ENCODE measurements at regions not wholly inside any gene's neighbourhood (a gene's known extent, or its start where the extent isn't known, plus 50 kb on each side); places are given as distances from the start of the nearest gene placed in this dataset.

DNA sequence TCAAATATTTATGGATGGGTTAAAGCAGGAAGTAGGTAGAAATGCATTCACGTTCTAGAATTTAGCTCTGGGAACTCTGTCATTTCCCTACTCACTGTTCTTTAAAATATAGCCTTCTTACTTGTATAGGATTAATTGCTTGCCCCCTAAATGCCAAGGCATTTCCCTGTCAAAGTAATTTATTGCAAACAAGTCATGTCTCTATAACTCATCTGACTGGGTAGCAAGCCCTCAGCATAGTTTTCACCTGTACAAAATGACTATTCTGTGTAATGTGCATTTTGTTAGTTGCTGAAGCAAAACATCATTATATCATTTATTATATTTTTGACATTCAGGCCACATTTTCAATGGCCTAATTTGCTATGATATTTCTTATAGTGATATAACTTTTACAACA lies 1308.2 kb upstream of the EPHA6 start:
- H3K9ac ChIP-seq (ENCODE audit: low read length) = no peak overlapping the region
- no peak overlapping the region for H3K23ac ChIP-seq (ENCODE audit: low read length in 2 of 2)
- H4K8ac ChIP-seq (ENCODE audit: low read length) = no peak overlapping the region
- H3K9me3 ChIP-seq (ENCODE audit: control insufficient read depth, low read length) = no peaks in the 10 kb centered on the region
- no peaks in the 10 kb centered on the region for H3K4me1 ChIP-seq (ENCODE audit: control insufficient read depth, insufficient read depth, low read depth, low read length)
- H3K27ac ChIP-seq (ENCODE audit: low read length, poor library complexity, severe bottlenecking) = no peak overlapping the region
- H3K36me3 ChIP-seq (ENCODE audit: control insufficient read depth in 1 of 2, insufficient read depth in 2 of 2, low read depth in 1 of 2, low read length in 2 of 2) = no peaks in the 10 kb centered on the region
- H2AK5ac ChIP-seq (ENCODE audit: low read length, severe bottlenecking) = no peak overlapping the region
- no peak for DNase-seq
- H2BK5ac ChIP-seq (ENCODE audit: low read depth, low read length, poor library complexity, severe bottlenecking) = no peak overlapping the region
- no peak overlapping the region for H3K4me3 ChIP-seq (ENCODE audit: insufficient read depth in 1 of 2, low read depth in 1 of 2, low read length in 2 of 2)
- H4K91ac ChIP-seq (ENCODE audit: low read length) = no peak overlapping the region
- H3K79me1 ChIP-seq (replicated peaks; ENCODE audit: low read length, poor library complexity, severe bottlenecking) = no peaks in the 10 kb centered on the region
- no peak overlapping the region for H2AFZ ChIP-seq (ENCODE audit: low read depth, low read length)
- H3K4me2 ChIP-seq (ENCODE audit: low read length, poor library complexity, severe bottlenecking) = no peak overlapping the region
- no peak overlapping the region for H3K4ac ChIP-seq (ENCODE audit: low read depth in 1 of 2, low read length in 2 of 2)
- H3K18ac ChIP-seq (ENCODE audit: low read depth in 1 of 2, low read length in 2 of 2) = no peak overlapping the region
- H3K27me3 ChIP-seq (ENCODE audit: control insufficient read depth in 1 of 2, insufficient read depth in 1 of 2, low read length in 2 of 2) = no peaks in the 10 kb centered on the region
- no peak overlapping the region for H3K14ac ChIP-seq (ENCODE audit: low read length in 2 of 2)
- no peak overlapping the region for H2BK12ac ChIP-seq (ENCODE audit: low read length in 2 of 2)
- WGBS = no CpG with 5 or more reads among the region's 1 CpG
- no peak overlapping the region for H2BK120ac ChIP-seq (ENCODE audit: low read depth, low read length)
- H2BK15ac ChIP-seq (ENCODE audit: low read depth, poor library complexity, severe bottlenecking) = no peak overlapping the region

DNA sequence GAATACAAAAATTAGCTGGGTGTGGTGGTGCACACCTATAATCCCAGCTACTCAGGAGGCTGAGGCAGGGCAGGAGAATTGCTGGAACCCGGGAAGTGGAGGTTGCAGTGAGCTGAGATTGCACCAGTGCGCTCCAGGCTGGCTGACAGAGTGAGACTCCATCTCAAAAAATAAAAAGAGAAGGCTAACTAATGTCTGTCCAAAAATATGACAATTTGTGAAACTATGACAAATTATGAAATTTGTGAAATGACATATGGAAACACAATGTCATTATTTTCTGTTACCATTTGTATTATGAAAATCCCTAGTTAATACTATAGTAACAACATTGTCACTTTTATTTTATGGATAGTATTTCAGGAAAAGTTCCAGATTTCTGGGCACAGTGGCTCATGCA lies 1306.3 kb upstream of the EPHA6 start:
- no peak overlapping the region for H3K14ac ChIP-seq (ENCODE audit: low read length in 2 of 2)
- H2BK5ac ChIP-seq (ENCODE audit: low read depth, low read length, poor library complexity, severe bottlenecking) = no peak overlapping the region
- H3K4me2 ChIP-seq (ENCODE audit: low read length, poor library complexity, severe bottlenecking) = no peak overlapping the region
- H3K18ac ChIP-seq (ENCODE audit: low read depth in 1 of 2, low read length in 2 of 2) = no peak overlapping the region
- no peak overlapping the region for H4K91ac ChIP-seq (ENCODE audit: low read length)
- no peak overlapping the region for H3K23ac ChIP-seq (ENCODE audit: low read length in 2 of 2)
- H3K4me1 ChIP-seq (ENCODE audit: control insufficient read depth, insufficient read depth, low read depth, low read length) = no peaks in the 10 kb centered on the region
- H3K79me1 ChIP-seq (replicated peaks; ENCODE audit: low read length, poor library complexity, severe bottlenecking) = no peaks in the 10 kb centered on the region
- H2AFZ ChIP-seq (ENCODE audit: low read depth, low read length) = no peak overlapping the region
- no peaks in the 10 kb centered on the region for H3K36me3 ChIP-seq (ENCODE audit: control insufficient read depth in 1 of 2, insufficient read depth in 2 of 2, low read depth in 1 of 2, low read length in 2 of 2)
- H3K9me3 ChIP-seq (ENCODE audit: control insufficient read depth, low read length) = no peaks in the 10 kb centered on the region
- no peaks in the 10 kb centered on the region for H3K27me3 ChIP-seq (ENCODE audit: control insufficient read depth in 1 of 2, insufficient read depth in 1 of 2, low read length in 2 of 2)
- 80% methylated on average over 1 of the region's 2 CpGs for WGBS
- no peak overlapping the region for H4K8ac ChIP-seq (ENCODE audit: low read length)
- no peak overlapping the region for H2BK12ac ChIP-seq (ENCODE audit: low read length in 2 of 2)
- H3K4ac ChIP-seq (ENCODE audit: low read depth in 1 of 2, low read length in 2 of 2) = no peak overlapping the region
- H3K9ac ChIP-seq (ENCODE audit: low read length) = no peak overlapping the region
- no peak overlapping the region for H2BK120ac ChIP-seq (ENCODE audit: low read depth, low read length)
- no peak overlapping the region for H3K27ac ChIP-seq (ENCODE audit: low read length, poor library complexity, severe bottlenecking)
- no peak overlapping the region for H2BK15ac ChIP-seq (ENCODE audit: low read depth, poor library complexity, severe bottlenecking)
- no peak for DNase-seq
- H3K4me3 ChIP-seq (ENCODE audit: insufficient read depth in 1 of 2, low read depth in 1 of 2, low read length in 2 of 2) = no peak overlapping the region
- no peak overlapping the region for H2AK5ac ChIP-seq (ENCODE audit: low read length, severe bottlenecking)

DNA sequence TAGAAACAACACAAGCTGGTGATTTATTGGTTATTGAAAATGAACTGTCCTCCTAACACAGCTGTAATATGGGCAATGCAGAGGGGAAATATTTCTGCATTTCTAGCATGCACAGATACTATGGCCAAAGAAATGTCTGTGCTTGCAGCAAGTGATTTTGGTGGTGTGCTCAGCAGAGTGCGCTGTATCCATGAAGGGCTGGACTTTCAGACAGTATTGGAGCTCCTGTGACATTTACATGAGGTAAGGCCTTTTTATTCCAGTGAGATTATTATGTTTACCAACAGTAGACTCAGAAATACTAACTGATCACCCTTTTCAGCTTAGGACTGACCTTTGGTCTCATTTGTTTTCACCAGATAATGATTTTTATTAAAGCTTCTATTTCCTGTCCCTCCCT lies 1302.6 kb upstream of the EPHA6 start:
- Histone ChIP-seq H2BK12ac (ENCODE audit: low read length in 2 of 2) (no peak overlapping the region), H4K8ac (ENCODE audit: low read length) (no peak overlapping the region), H3K14ac (ENCODE audit: low read length in 2 of 2) (no peak overlapping the region), H2BK15ac (ENCODE audit: low read depth, poor library complexity, severe bottlenecking) (no peak overlapping the region), H2AFZ (ENCODE audit: low read depth, low read length) (no peak overlapping the region), H3K27ac (ENCODE audit: low read length, poor library complexity, severe bottlenecking) (no peak overlapping the region), H3K9ac (ENCODE audit: low read length) (no peak overlapping the region), H3K79me1 (replicated peaks; ENCODE audit: low read length, poor library complexity, severe bottlenecking) (no peaks in the 10 kb centered on the region), H3K4ac (ENCODE audit: low read depth in 1 of 2, low read length in 2 of 2) (no peak overlapping the region), H3K36me3 (ENCODE audit: control insufficient read depth in 1 of 2, insufficient read depth in 2 of 2, low read depth in 1 of 2, low read length in 2 of 2) (no peaks in the 10 kb centered on the region), H2AK5ac (ENCODE audit: low read length, severe bottlenecking) (no peak overlapping the region), H3K4me3 (ENCODE audit: insufficient read depth in 1 of 2, low read depth in 1 of 2, low read length in 2 of 2) (no peak overlapping the region), H3K4me2 (ENCODE audit: low read length, poor library complexity, severe bottlenecking) (no peak overlapping the region), H4K91ac (ENCODE audit: low read length) (no peak overlapping the region), H2BK120ac (ENCODE audit: low read depth, low read length) (no peak overlapping the region), H3K23ac (ENCODE audit: low read length in 2 of 2) (no peak overlapping the region), H3K9me3 (ENCODE audit: control insufficient read depth, low read length) (no peaks in the 10 kb centered on the region), H3K27me3 (ENCODE audit: control insufficient read depth in 1 of 2, insufficient read depth in 1 of 2, low read length in 2 of 2) (no peaks in the 10 kb centered on the region), H2BK5ac (ENCODE audit: low read depth, low read length, poor library complexity, severe bottlenecking) (no peak overlapping the region), H3K18ac (ENCODE audit: low read depth in 1 of 2, low read length in 2 of 2) (no peak overlapping the region), H3K4me1 (ENCODE audit: control insufficient read depth, insufficient read depth, low read depth, low read length) (no peaks in the 10 kb centered on the region)
- DNase-seq = no peak
- no CpG with 5 or more reads among the region's 1 CpG for WGBS

DNA sequence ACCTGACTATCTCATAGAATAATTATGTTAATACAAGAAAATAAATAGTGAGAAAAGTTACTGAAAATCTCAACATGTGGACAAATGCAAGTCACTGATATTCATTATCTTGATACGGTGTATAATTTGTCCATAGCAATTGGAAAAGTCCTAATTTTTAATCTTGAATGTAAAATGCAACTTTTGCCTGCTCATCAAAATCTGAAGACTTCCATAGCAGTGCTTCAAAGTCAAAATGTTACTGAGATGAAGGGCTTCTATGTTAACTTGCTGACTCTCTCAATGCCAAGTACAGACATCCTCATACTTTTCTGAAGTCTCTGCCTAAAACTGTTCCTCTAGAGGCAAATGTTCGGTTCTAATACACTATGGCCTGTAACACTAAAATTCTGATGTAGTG lies 1300.1 kb upstream of the EPHA6 start:
- Histone ChIP-seq H3K14ac (ENCODE audit: low read length in 2 of 2) (no peak overlapping the region), H3K4me2 (ENCODE audit: low read length, poor library complexity, severe bottlenecking) (no peak overlapping the region), H3K9me3 (ENCODE audit: control insufficient read depth, low read length) (no peaks in the 10 kb centered on the region), H2BK120ac (ENCODE audit: low read depth, low read length) (no peak overlapping the region), H2AK5ac (ENCODE audit: low read length, severe bottlenecking) (no peak overlapping the region), H3K36me3 (ENCODE audit: control insufficient read depth in 1 of 2, insufficient read depth in 2 of 2, low read depth in 1 of 2, low read length in 2 of 2) (no peaks in the 10 kb centered on the region), H4K8ac (ENCODE audit: low read length) (no peak overlapping the region), H3K79me1 (replicated peaks; ENCODE audit: low read length, poor library complexity, severe bottlenecking) (no peaks in the 10 kb centered on the region), H2BK15ac (ENCODE audit: low read depth, poor library complexity, severe bottlenecking) (no peak overlapping the region), H2BK12ac (ENCODE audit: low read length in 2 of 2) (no peak overlapping the region), H3K4ac (ENCODE audit: low read depth in 1 of 2, low read length in 2 of 2) (no peak overlapping the region), H3K18ac (ENCODE audit: low read depth in 1 of 2, low read length in 2 of 2) (no peak overlapping the region), H4K91ac (ENCODE audit: low read length) (no peak overlapping the region), H3K9ac (ENCODE audit: low read length) (no peak overlapping the region), H3K4me1 (ENCODE audit: control insufficient read depth, insufficient read depth, low read depth, low read length) (no peaks in the 10 kb centered on the region), H2BK5ac (ENCODE audit: low read depth, low read length, poor library complexity, severe bottlenecking) (no peak overlapping the region), H3K27me3 (ENCODE audit: control insufficient read depth in 1 of 2, insufficient read depth in 1 of 2, low read length in 2 of 2) (no peaks in the 10 kb centered on the region), H3K4me3 (ENCODE audit: insufficient read depth in 1 of 2, low read depth in 1 of 2, low read length in 2 of 2) (no peak overlapping the region), H3K23ac (ENCODE audit: low read length in 2 of 2) (no peak overlapping the region), H2AFZ (ENCODE audit: low read depth, low read length) (no peak overlapping the region), H3K27ac (ENCODE audit: low read length, poor library complexity, severe bottlenecking) (no peak overlapping the region)
- no peak for DNase-seq
- WGBS = 94% methylated on average over 2 of the region's 2 CpGs
